KMS-11 (cell line): ENCODE measurements at regions not wholly inside any gene's neighbourhood (a gene's known extent, or its start where the extent isn't known, plus 50 kb on each side); places are given as distances from the start of the nearest gene placed in this dataset.
"Not testable (repeated sequence)": the region's sequence is repeated elsewhere in the genome, so short reads cannot be mapped to it uniquely, and the experiment has no call there.

Experiments used
- H2AFZ ChIP-seq: fragments of 200-600 bp; sonication (generic); 2 replicates; pipeline ENCODE4 v1.6.1; 2016; ENCODE audit warnings: antibody characterized with exemption, mixed run types, low read depth
- H3K27ac ChIP-seq: fragments of 200-600 bp; sonication (generic); 2 replicates; pipeline ENCODE4 v1.6.1; 2016; ENCODE audit warnings: mild to moderate bottlenecking, mixed run types
- H3K27me3 ChIP-seq: fragments of 200-600 bp; sonication (generic); 2 replicates; pipeline ENCODE4 v1.6.1; 2017; ENCODE audit warnings: mild to moderate bottlenecking, low read depth, mixed run types, moderate library complexity; ENCODE audit not compliant: insufficient read depth
- H3K36me3 ChIP-seq: fragments of 200-600 bp; sonication (generic); 2 replicates; pipeline ENCODE4 v1.6.1; 2017; ENCODE audit warnings: mild to moderate bottlenecking, mixed run types; ENCODE audit not compliant: insufficient read depth
- H3K4me1 ChIP-seq: fragments of 200-600 bp; sonication (generic); 2 replicates; pipeline ENCODE4 v1.6.1; 2016; ENCODE audit warnings: mild to moderate bottlenecking, low read depth, mixed run types; ENCODE audit not compliant: poor library complexity, severe bottlenecking
- H3K4me2 ChIP-seq: fragments of 200-600 bp; sonication (generic); 2 replicates; pipeline ENCODE4 v1.7.0; 2016; ENCODE audit warnings: mild to moderate bottlenecking, mixed run types
- H3K4me3 ChIP-seq: fragments of 200-600 bp; sonication (generic); IDR thresholded peaks from 2 replicates; pipeline ENCODE4 v1.6.1; 2017; ENCODE audit warnings: low read depth, low read length, mixed read lengths; ENCODE audit not compliant: insufficient read depth
- H3K79me2 ChIP-seq: fragments of 200-600 bp; sonication (generic); 2 replicates; pipeline ENCODE4 v1.6.1; 2016; ENCODE audit warnings: low read depth, mixed run types; ENCODE audit not compliant: insufficient read depth
- H3K9ac ChIP-seq: fragments of 200-600 bp; sonication (generic); 2 replicates; pipeline ENCODE4 v1.6.1; 2016; ENCODE audit warnings: mild to moderate bottlenecking, mixed run types
- H4K20me1 ChIP-seq: fragments of 200-600 bp; sonication (generic); 2 replicates; pipeline ENCODE4 v1.6.1; 2016; ENCODE audit warnings: mild to moderate bottlenecking, mixed run types; ENCODE audit not compliant: insufficient read depth
- CTCF ChIP-seq: fragments of 200-600 bp; sonication (generic); conservative IDR thresholded peaks from 2 replicates; pipeline ENCODE4 v1.6.1; 2017; ENCODE audit warnings: low read depth, mild to moderate bottlenecking, antibody characterized with exemption, low read length, moderate library complexity, mixed read lengths

GRCh38 chr3:30481241-30481640 is 125.2 kb upstream of the TGFBR2 start:
- no peaks in the 10 kb centered on the region for H3K79me2 ChIP-seq
- H3K9ac ChIP-seq, result no peak overlapping the region

GRCh38 chr3:30484229-30484628 is 122.2 kb upstream of the TGFBR2 start:
- not testable (repeated sequence) for H3K4me3 ChIP-seq, H3K27ac ChIP-seq, H3K4me2 ChIP-seq, H4K20me1 ChIP-seq, H3K9ac ChIP-seq, H3K36me3 ChIP-seq, H3K79me2 ChIP-seq, H2AFZ ChIP-seq, H3K4me1 ChIP-seq, H3K27me3 ChIP-seq

More at GRCh38 chr3:30481241-30481640, 125.2 kb upstream of the TGFBR2 start:
- Histone ChIP-seq H4K20me1 (no peaks in the 10 kb centered on the region), H3K27ac (no peak overlapping the region), H3K4me1 (no peaks in the 10 kb centered on the region), H2AFZ (no peak overlapping the region), H3K4me2 (no peak overlapping the region), H3K4me3 (no peak overlapping the region), H3K27me3 (no peaks in the 10 kb centered on the region), H3K36me3 (no peaks in the 10 kb centered on the region)
- TF ChIP-seq CTCF, result no peak

- TF ChIP-seq CTCF, result no peak
- no peaks in the 10 kb centered on the region for H4K20me1 ChIP-seq
- H3K27me3 ChIP-seq, result no peaks in the 10 kb centered on the region
- H3K4me2 ChIP-seq, result no peak overlapping the region
- no peak overlapping the region for H3K4me3 ChIP-seq
- H3K9ac ChIP-seq, result no peak overlapping the region
- H3K27ac ChIP-seq, result no peak overlapping the region
- no peaks in the 10 kb centered on the region for H3K36me3 ChIP-seq
- no peaks in the 10 kb centered on the region for H3K4me1 ChIP-seq
- no peak overlapping the region for H2AFZ ChIP-seq
- no peaks in the 10 kb centered on the region for H3K79me2 ChIP-seq
Measured at GRCh38 chr3:30486368-30486767, 120.0 kb upstream of the TGFBR2 start.

- H3K4me2 ChIP-seq, result no peak overlapping the region
- no peak overlapping the region for H3K4me3 ChIP-seq
- H3K27me3 ChIP-seq, result no peaks in the 10 kb centered on the region
Measured at GRCh38 chr3:30488070-30488756, 118.2 kb upstream of the TGFBR2 start.

More at GRCh38 chr3:30488070-30488756, 118.2 kb upstream of the TGFBR2 start:
- Histone ChIP-seq H3K4me1 (no peaks in the 10 kb centered on the region), H2AFZ (no peak overlapping the region), H4K20me1 (no peaks in the 10 kb centered on the region), H3K9ac (no peak overlapping the region), H3K79me2 (no peaks in the 10 kb centered on the region), H3K27ac (no peak overlapping the region), H3K36me3 (no peaks in the 10 kb centered on the region)
- TF ChIP-seq CTCF, result no peak
